ENCODE measurements at regions not wholly inside any gene's neighbourhood (a gene's known extent, or its start where the extent isn't known, plus 50 kb on each side); places are given as distances from the start of the nearest gene placed in this dataset.

GRCh38 chr11:97856666-97857065, 1164.1 kb upstream of the CNTN5 start:
- TF ChIP-seq SUZ12 (IDR thresholded peaks at IDR 0.05) (no peak), ELF4 (IDR thresholded peaks at IDR 0.05) (no peak), FOXM1 (IDR thresholded peaks at IDR 0.05; ENCODE audit: borderline replicate concordance) (no peak), SP1 (IDR thresholded peaks at IDR 0.05) (no peak), FOXK2 (IDR thresholded peaks at IDR 0.05) (no peak), HDGF (IDR thresholded peaks at IDR 0.05; ENCODE audit: borderline replicate concordance) (no peak), L3MBTL2 (conservative IDR thresholded peaks at IDR 0.05) (no peak), NFRKB (IDR thresholded peaks at IDR 0.05) (no peak), CTBP1 (IDR thresholded peaks at IDR 0.05; ENCODE audit: borderline replicate concordance) (no peak), ARNT (IDR thresholded peaks at IDR 0.05) (no peak), TARDBP (IDR thresholded peaks at IDR 0.05) (no peak)
